Prostate gland (tissue), 2 donors: ENCODE measurements at regions not wholly inside any gene's neighbourhood (a gene's known extent, or its start where the extent isn't known, plus 50 kb on each side); places are given as distances from the start of the nearest gene placed in this dataset.

ENCODE experiments used
- POLR2AphosphoS5 ChIP-seq: sonication (generic); formaldehyde crosslinking; IDR thresholded peaks from one replicate; pipeline ENCODE4 v1.6.1; 2017; ENCODE audit warnings: antibody characterized with exemption
- TF ChIP-seq, protein P1 (sequence below), 4 experiments: fragments of 200-600 bp in 2 of 4; fragments of 450-650 bp in 2 of 4; sonication (generic) in 2 of 4; IDR thresholded peaks; 1 replicate in 3 of 4; 2 replicates in 1 of 4; pipeline ENCODE4 v1.5.1; 2016 to 2019; ENCODE audit warnings: antibody characterized with exemption in 4 of 4, mild to moderate bottlenecking in 2 of 4, moderate library complexity in 2 of 4

DNA sequence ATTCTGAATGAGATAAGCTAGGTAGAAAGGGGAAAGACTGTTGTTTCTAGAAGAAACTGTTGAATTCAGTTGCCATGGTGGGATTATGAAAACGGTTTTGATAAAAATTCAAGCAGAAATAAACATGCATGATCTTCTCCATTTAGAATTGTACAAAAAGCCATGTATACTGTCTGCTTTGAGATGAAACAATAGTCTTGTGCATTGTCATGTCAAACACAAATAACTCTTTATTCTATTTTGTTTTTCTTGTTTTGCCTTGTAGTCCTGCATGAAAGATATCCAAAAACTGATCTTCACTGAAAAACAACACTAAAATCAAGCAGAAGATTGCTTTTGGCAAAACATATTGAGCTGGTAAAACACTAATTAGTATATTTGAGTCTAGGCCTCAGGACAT is 659.9 kb downstream of the LTN1 start:
- TF ChIP-seq, protein P1, sequence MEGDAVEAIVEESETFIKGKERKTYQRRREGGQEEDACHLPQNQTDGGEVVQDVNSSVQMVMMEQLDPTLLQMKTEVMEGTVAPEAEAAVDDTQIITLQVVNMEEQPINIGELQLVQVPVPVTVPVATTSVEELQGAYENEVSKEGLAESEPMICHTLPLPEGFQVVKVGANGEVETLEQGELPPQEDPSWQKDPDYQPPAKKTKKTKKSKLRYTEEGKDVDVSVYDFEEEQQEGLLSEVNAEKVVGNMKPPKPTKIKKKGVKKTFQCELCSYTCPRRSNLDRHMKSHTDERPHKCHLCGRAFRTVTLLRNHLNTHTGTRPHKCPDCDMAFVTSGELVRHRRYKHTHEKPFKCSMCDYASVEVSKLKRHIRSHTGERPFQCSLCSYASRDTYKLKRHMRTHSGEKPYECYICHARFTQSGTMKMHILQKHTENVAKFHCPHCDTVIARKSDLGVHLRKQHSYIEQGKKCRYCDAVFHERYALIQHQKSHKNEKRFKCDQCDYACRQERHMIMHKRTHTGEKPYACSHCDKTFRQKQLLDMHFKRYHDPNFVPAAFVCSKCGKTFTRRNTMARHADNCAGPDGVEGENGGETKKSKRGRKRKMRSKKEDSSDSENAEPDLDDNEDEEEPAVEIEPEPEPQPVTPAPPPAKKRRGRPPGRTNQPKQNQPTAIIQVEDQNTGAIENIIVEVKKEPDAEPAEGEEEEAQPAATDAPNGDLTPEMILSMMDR (IDR thresholded peaks at IDR 0.05), result no peak
- TF ChIP-seq POLR2AphosphoS5, result no peak
